GM12892 (cell line): ENCODE measurements at regions not wholly inside any gene's neighbourhood (a gene's known extent, or its start where the extent isn't known, plus 50 kb on each side); places are given as distances from the start of the nearest gene placed in this dataset.

Experiments used
- POLR2A ChIP-seq: IDR thresholded peaks from 2 replicates; pipeline ENCODE4 v1.6.1; 2011; ENCODE audit warnings: low read depth, low read length, control low read depth
- TAF1 ChIP-seq: IDR thresholded peaks from 2 replicates; pipeline ENCODE4 v1.6.1; 2011; ENCODE audit warnings: low read depth, mild to moderate bottlenecking, control low read depth, low read length, borderline replicate concordance

DNA sequence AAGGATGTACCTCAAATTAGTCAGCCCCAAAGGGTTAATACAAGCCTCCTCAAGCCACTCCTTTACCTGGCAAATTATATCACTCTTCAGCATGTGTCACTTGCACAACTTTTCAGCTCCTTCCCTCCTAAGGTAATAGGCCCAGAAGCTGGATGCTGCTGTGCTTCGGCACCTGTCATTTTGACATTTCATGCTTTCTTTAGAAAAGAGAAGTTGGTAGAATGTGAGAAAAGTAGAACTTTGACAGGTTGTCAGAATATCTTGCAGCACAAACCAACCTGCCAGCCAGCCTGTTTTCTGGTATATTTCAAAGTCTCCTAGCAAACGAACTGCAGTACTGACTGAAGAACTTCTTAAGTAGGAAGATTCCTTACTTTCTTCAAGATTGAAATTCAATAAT is 2136.9 kb downstream of the MAT2B start:
- TF ChIP-seq POLR2A, result no peak
- no peak for TF ChIP-seq TAF1
